NCI-H1694 treated with DMSO at 0.1 percent for 48 hours (cell line): ENCODE measurements at regions not wholly inside any gene's neighbourhood (a gene's known extent, or its start where the extent isn't known, plus 50 kb on each side); places are given as distances from the start of the nearest gene placed in this dataset.
A peak's percentile ranks its signal among the peaks of the same experiment; 100 is the strongest.
"Not testable (repeated sequence)": the region's sequence is repeated elsewhere in the genome, so short reads cannot be mapped to it uniquely, and the experiment has no call there.

ENCODE experiments used
- DNase-seq: peaks from one replicate; lab custom pipeline; 2025; lab: John Stamatoyannopoulos, UW

DNA sequence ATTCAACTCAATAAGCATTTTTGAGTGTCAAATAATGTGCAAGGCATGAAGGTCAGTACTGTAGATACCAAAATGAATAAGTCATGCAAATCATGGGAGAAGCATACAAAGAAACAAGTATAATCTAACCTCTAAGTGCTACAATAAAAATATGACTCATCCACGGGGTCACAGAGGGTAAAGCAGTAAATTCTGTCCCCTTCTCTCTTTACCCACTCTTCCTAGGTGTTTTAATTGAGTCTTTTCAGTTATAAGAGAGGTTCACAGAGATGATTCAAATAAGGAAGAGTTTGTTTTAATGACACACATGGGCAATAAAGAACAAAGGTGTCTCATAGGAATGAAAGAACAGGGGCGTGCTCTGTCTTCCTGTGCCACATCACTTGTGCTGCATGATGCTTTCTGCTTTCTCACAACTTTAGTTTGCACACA lies 71.5 kb upstream of the DAAM1 start:
- no peak for DNase-seq

DNA sequence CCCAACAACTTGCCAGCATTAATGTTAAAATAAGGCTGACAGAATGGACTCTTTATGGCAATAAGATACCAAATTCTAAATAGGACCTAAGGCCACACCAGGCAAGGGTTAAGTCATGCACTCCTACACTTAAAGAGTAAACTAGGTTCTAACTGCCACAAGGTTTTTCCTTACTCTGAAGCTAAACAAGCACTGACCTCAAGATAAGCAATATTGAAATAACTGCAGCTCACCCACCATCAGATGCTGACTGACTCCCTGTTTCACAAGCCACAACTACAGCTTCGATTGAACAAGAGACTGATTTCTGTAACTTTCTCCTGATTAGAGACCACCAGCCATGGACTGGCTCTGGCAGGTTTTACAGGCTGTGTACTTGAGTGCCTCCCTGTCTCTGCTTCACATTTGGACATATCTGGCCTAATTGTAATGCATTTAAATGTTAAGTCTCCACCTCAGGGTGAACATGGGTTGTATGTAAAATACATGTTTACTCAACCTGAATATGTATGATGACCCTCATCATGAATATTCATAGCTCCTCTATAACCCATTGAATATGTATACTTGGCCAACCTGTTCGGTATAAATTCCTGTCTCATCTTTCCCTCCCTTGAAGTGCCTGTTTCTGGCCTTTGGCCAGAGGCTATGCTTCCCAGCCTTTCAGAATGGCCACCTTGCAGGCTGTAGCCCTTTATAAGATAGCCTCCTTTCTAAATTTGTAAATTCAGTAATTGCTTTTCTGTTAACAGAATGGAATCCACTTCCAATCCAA lies 70.5 kb upstream of the DAAM1 start:
- no peak for DNase-seq

DNA sequence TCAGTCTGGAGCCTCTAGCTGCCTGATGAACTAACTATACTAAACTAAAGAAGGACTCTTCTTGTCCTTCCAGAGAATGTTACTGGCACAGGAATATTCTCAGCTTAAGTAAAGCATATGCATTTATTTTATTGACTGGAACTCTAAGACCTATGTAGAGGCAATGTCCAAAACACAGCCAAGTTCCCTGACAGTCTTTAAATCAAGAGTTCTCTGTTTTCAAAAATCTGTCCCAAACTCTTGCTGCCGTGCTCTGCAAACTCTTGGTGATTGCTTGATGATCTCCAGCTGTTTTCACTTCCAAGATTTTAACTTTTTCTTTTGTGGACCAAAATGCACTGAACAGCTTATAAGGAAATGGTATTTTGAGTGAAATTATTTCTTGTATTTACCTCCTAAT lies 67.5 kb upstream of the DAAM1 start:
- no peak for DNase-seq

GRCh38 chr14:59123531-59123930 lies 64.9 kb upstream of the DAAM1 start:
- no peak for DNase-seq

DNA sequence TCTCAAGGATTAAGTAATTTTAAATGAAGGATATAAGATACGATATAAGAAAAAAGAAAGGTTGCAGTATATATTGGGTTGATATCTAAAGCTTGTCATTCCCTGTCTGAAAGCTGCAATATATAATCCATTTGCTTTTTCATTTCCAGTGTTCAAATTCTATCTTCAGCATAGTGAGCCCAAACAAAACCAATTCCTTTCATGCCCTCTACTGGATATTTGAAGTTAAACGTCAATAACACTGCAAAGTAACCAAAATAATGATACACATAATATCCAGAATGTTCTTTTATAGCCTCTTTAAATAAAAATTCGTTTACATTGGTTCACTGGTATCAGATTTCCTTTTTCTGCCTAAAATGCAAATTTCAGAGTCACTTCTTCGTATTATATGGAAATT lies 64.5 kb upstream of the DAAM1 start:
- peak; percentile 66 for DNase-seq

GRCh38 chr14:59125156-59125555 lies 63.3 kb upstream of the DAAM1 start:
- DNase-seq = no peak

GRCh38 chr14:59126714-59127436 lies 61.6 kb upstream of the DAAM1 start:
- DNase-seq = peak; percentile 80

GRCh38 chr14:59127437-59127732 lies 61.1 kb upstream of the DAAM1 start:
- DNase-seq = no peak

GRCh38 chr14:59130462-59130861 lies 58.0 kb upstream of the DAAM1 start:
- no peak for DNase-seq

- no peak for DNase-seq
These were observed 56.3 kb upstream of the DAAM1 start for GRCh38 chr14:59131938-59132795.

DNA sequence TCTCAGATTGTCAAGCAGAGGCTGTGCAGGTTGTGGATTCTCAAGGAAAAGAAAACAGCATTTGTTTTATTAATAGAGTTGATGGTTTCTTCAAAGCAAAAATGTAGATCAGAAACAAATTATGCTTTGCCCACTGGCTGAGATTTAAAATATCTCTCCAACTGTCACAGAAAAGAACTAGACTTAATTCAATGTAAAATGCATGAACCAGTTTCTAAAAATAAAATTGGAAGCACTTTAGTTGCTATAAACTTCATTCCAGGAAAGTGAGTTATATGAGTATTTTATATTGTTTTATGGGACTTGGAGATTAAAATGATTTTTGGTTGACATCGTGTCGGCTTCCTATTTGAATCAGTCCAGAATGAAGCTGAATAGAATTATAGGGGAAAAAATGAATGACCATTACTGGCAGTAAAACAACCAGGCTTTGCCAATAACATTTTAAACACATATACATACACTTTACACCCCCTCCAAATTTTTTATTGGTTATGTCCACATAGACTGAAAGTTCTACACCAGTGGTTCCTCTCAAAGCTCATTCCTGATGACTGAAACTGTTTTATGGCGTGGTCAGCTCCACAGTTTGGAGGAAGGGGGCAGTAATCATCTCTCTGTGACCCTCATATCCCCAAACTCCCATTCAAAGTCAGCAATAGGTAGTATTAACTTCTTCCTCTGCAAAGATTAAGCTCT lies 55.5 kb upstream of the DAAM1 start:
- no peak for DNase-seq

- no peak for DNase-seq
These were observed 54.8 kb upstream of the DAAM1 start for GRCh38 chr14:59133709-59134108.

GRCh38 chr14:59134307-59134706 lies 54.2 kb upstream of the DAAM1 start:
- no peak for DNase-seq

DNA sequence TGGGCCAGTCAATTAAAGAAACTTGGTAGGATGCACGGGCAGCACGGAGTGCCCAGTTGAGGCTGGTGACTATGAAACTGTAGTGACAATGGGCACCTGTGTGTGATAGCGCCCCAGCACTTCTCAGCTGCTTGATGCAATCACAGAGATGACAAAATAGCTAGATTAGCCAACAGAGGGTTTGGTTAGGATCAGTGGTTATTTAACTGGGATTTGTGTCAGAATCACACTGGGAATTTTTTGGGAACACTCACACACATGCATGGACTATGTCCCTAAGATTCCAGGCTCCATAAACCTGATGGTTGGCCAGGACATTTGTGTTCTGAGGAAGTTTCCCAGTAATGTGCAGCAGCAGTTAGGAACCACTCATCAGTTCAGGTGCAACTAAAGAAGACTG lies 51.2 kb upstream of the DAAM1 start:
- no peak for DNase-seq

- not testable (repeated sequence) for DNase-seq
These were observed 49.9 kb upstream of the DAAM1 start for GRCh38 chr14:59138576-59138975.
